ENCODE measurements at regions not wholly inside any gene's neighbourhood (a gene's known extent, or its start where the extent isn't known, plus 50 kb on each side); places are given as distances from the start of the nearest gene placed in this dataset.

DNA sequence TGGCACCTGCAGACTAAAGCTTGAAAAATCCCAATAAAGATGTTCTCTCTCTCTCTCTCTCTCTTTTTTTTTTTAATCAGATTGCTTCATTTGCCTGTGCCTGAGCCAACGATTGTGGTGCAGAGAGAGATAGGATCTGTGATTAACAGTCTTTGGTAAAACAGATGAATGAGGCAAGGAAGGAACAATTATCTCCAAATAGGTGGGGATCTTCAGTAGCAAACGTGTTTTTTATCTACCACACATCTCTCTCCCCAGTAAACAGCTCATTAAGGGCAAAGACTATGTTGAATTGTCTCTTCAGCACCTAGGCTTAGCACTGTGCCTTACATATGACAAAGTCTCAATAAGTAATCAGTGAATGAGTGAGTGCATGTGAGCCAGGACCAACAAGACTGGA lies 96.3 kb downstream of the SMIM20 start:
- ATAC-seq (no peak), DNase-seq (no peak)
- Histone ChIP-seq H3K4me1 (peaks cover 0 to 21% (median 4%) of the 10 kb centered on the region in 12 donors), H3K36me3 (no peaks in the 10 kb centered on the region), H3K27ac (no peak overlapping the region), H3K27me3 (no peaks in the 10 kb centered on the region), H3K9me3 (peaks cover 0 to 23% (median 10%) of the 10 kb centered on the region in 12 donors), H3K4me3 (no peak overlapping the region)
- TF ChIP-seq, protein P1, sequence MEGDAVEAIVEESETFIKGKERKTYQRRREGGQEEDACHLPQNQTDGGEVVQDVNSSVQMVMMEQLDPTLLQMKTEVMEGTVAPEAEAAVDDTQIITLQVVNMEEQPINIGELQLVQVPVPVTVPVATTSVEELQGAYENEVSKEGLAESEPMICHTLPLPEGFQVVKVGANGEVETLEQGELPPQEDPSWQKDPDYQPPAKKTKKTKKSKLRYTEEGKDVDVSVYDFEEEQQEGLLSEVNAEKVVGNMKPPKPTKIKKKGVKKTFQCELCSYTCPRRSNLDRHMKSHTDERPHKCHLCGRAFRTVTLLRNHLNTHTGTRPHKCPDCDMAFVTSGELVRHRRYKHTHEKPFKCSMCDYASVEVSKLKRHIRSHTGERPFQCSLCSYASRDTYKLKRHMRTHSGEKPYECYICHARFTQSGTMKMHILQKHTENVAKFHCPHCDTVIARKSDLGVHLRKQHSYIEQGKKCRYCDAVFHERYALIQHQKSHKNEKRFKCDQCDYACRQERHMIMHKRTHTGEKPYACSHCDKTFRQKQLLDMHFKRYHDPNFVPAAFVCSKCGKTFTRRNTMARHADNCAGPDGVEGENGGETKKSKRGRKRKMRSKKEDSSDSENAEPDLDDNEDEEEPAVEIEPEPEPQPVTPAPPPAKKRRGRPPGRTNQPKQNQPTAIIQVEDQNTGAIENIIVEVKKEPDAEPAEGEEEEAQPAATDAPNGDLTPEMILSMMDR (IDR thresholded peaks at IDR 0.05), result no peak
- TF ChIP-seq POLR2A (IDR thresholded peaks at IDR 0.05), result no peak
- intact Hi-C loops (cut with DNase I), result no loop called here
- 37 to 46% (median 39%) methylated on average over 2 of the region's 2 CpGs for WGBS, 4 donors

DNA sequence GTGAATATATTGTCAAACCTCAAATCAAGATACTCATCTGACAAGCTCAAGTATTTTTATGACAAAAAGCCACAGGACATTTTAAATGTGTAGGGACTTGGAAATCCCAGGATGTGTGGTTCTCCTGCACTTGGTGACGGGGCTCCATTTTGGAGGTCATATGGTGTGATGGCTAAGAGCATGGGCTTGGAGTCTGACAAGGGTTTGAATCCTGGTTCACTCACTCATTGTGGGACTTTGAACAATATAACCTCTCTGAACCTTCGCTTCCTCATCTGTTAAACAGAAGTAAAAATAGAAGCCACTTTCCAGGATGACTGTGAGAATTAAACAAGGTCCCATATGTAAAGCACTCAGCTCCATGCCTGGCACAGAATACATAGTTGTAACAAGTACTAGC lies 99.6 kb downstream of the SMIM20 start:
- H3K27me3 ChIP-seq, result no peaks in the 10 kb centered on the region
- no peaks in the 10 kb centered on the region for H3K36me3 ChIP-seq
- DNase-seq (no peak), ATAC-seq (no peak)
- 0 to 1% (median 0%) methylated on average over 2 of the region's 2 CpGs for WGBS, 4 donors
- H3K4me1 ChIP-seq, result peaks cover 0 to 27% (median 11%) of the 10 kb centered on the region in 12 donors
- no peak overlapping the region for H3K27ac ChIP-seq
- peaks cover 0 to 14% (median 5%) of the 10 kb centered on the region in 12 donors for H3K9me3 ChIP-seq
- intact Hi-C loops (cut with DNase I), result no loop called here
- no peak overlapping the region for H3K4me3 ChIP-seq
- TF ChIP-seq POLR2A (IDR thresholded peaks at IDR 0.05), result no peak
- TF ChIP-seq, protein P1 (IDR thresholded peaks at IDR 0.05), result no peak

- no peaks in the 10 kb centered on the region for H3K36me3 ChIP-seq
Observed at GRCh38 chr4:26015133-26015651, 101.2 kb downstream of the SMIM20 start.

DNA sequence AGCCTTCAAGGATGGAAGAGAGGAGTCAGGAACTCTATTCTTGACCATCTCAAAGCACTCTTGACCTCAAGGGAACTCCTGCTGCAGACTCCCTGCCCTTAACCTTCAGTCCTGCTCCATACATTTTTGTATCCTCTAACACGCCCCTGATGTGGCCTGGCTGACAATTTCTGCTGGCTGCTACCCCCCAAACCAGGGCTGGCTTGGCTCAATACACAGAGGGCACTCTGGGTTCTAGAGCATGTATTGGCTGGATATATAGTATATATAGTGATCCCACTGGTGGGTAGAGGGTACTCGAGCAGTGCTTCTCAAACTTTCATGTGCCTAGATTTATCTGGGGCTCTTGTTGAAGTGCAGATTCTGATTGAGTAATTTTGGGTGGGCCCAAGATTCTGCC lies 101.9 kb downstream of the SMIM20 start:
- intact Hi-C loops (cut with DNase I), result no loop called here
- ATAC-seq (no peak), DNase-seq (no peak)
- whole genome bisulfite sequencing, 4 donors, result 85 to 100% (median 92%) methylated on average over 2 of the region's 2 CpGs
- no peaks in the 10 kb centered on the region for H3K9me3 ChIP-seq
- peak overlapping the region in 1 of 12 donors; percentile 17 for H3K27ac ChIP-seq
- H3K4me3 ChIP-seq, result no peak overlapping the region
- peaks cover 0 to 36% (median 11%) of the 10 kb centered on the region in 12 donors for H3K4me1 ChIP-seq
- H3K27me3 ChIP-seq, result no peaks in the 10 kb centered on the region
- TF ChIP-seq, protein P1 (IDR thresholded peaks at IDR 0.05), result no peak
- TF ChIP-seq POLR2A (IDR thresholded peaks at IDR 0.05), result no peak
- no peaks in the 10 kb centered on the region for H3K36me3 ChIP-seq

More at GRCh38 chr4:26015133-26015651, 101.2 kb downstream of the SMIM20 start:
- H3K27ac ChIP-seq, result peak overlapping the region in 2 of 12 donors; percentile 17 to 34
- no peaks in the 10 kb centered on the region for H3K27me3 ChIP-seq
- 32 to 58% (median 41%) methylated on average over 7 of the region's 7 CpGs for WGBS, 4 donors
- DNase-seq, result peak; percentile 40 to 83 (median 63)
- intact Hi-C loops (cut with DNase I), result no loop called here
- no peak for TF ChIP-seq POLR2A (IDR thresholded peaks at IDR 0.05)
- TF ChIP-seq, protein P1 (IDR thresholded peaks at IDR 0.05), result no peak
- H3K4me1 ChIP-seq, result peaks cover 0 to 29% (median 11%) of the 10 kb centered on the region in 12 donors
- peaks cover 0 to 2% (median 0%) of the 10 kb centered on the region in 12 donors for H3K9me3 ChIP-seq
- peak; percentile 86 to 93 (median 88) for ATAC-seq
- H3K4me3 ChIP-seq, result no peak overlapping the region

Measured in heart left ventricle (tissue), 16 donors.